Esophagus squamous epithelium (tissue), 5 donors: ENCODE measurements at regions not wholly inside any gene's neighbourhood (a gene's known extent, or its start where the extent isn't known, plus 50 kb on each side); places are given as distances from the start of the nearest gene placed in this dataset.

Experiments
- DNase-seq: peaks from one replicate; lab custom pipeline; 2025; lab: John Stamatoyannopoulos, UW
- H3K27ac ChIP-seq, 4 donors: fragments of 200-600 bp; sonication (generic); one replicate each; pipeline ENCODE4 v1.5.1; 2016 to 2019; ENCODE audit warnings: mild to moderate bottlenecking in 1 of 4
- H3K27me3 ChIP-seq, 4 donors: fragments of 200-600 bp; sonication (generic); 1 replicate in 3 of 4; 2 replicates in 1 of 4; pipeline versions ENCODE4 v1.5.1 to v1.6.0; 2017 to 2021; ENCODE audit warnings: antibody characterized with exemption in 1 of 4
- H3K36me3 ChIP-seq, 3 donors: fragments of 200-600 bp; sonication (generic); one replicate each; pipeline ENCODE4 v1.5.1; 2016 to 2019
- H3K4me1 ChIP-seq, 3 donors: fragments of 200-600 bp; sonication (generic); one replicate each; pipeline ENCODE4 v1.5.1; 2017 to 2019
- H3K4me3 ChIP-seq, 4 donors: fragments of 200-600 bp; sonication (generic); 1 replicate in 3 of 4; 2 replicates in 1 of 4; pipeline ENCODE4 v1.5.1; 2016 to 2019; ENCODE audit warnings: mild to moderate bottlenecking in 2 of 4, moderate library complexity in 1 of 4
- H3K9me3 ChIP-seq, 3 donors: fragments of 200-600 bp; sonication (generic); one replicate each; pipeline ENCODE4 v1.5.1; 2016 to 2019
- CTCF ChIP-seq, 6 experiments: fragments of 450-650 bp in 4 of 6; fragments of 200-600 bp in 2 of 6; sonication (generic) in 2 of 6; IDR thresholded peaks; one replicate each; pipeline ENCODE4 v1.5.1; 2016 to 2019; ENCODE audit warnings: antibody characterized with exemption in 6 of 6, mild to moderate bottlenecking in 4 of 6, moderate library complexity in 4 of 6
- POLR2A ChIP-seq, 4 donors: fragments of 450-650 bp; IDR thresholded peaks; one replicate each; pipeline ENCODE4 v1.6.1; 2017; ENCODE audit warnings: antibody characterized with exemption in 4 of 4, mild to moderate bottlenecking in 4 of 4, moderate library complexity in 3 of 4
- WGBS, 2 donors: methylation state at CpG; one replicate each; pipeline ENCODE4 v1.1.5; 2018; 5-methylcytosine and 5-hydroxymethylcytosine counted together
- intact Hi-C: fragments of 100-400 bp; cut with DNase I; formaldehyde crosslinking; loops from one replicate; pipeline ENCODE4 v1.15.0; 2022
- donor health status: DM: yes; HTN: yes; CAD: no.

DNA sequence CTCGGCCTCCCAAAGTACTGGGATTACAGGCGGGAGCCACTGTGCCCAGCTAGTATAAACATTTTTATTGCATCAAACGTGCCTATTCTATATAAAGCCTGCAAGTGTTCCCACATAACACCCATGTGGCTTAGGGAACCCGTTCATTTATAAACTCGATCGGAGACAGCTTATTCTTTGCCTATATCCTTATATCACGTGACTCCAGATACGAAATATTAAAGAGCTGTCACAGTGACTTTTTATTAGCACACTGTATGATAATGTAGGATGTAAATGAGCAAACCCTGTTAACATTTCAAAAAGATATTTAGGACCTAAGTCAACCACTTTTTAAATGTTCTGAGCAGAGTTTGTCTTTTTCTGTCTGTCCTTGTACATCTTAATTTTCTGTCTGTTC lies 642.9 kb upstream of the ADARB2 start:
- no peak for TF ChIP-seq CTCF (IDR thresholded peaks at IDR 0.05)
- TF ChIP-seq POLR2A (IDR thresholded peaks at IDR 0.05): no peak
- Histone ChIP-seq H3K9me3 (peaks cover 0 to 5% (median 0%) of the 10 kb centered on the region in 3 donors), H3K27ac (no peak overlapping the region), H3K4me3 (no peak overlapping the region), H3K27me3 (no peaks in the 10 kb centered on the region), H3K4me1 (no peaks in the 10 kb centered on the region), H3K36me3 (no peaks in the 10 kb centered on the region)
- no peak for DNase-seq
- WGBS, 2 donors: 76 to 77% methylated on average over 8 of the region's 8 CpGs
- intact Hi-C loops: no loop called here

DNA sequence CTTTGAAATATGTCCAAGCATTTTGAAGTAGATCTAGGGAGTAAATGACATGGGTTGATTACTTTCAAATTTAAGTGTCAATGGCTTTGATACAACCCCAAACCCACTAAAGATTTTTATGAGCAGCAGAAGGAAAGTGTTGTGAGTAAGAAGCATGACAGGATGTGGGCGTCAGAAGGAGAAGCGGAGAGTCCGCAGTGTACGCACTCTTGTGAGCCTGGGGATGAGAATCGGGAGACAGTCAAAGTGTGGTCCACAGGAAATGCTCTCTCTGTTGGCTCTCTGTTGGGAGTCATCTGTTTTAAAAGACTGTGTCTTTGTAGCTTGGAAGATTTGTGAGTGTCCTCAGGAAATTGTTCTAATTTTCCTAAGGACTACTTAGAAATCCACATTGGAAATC lies 629.8 kb upstream of the ADARB2 start:
- Histone ChIP-seq H3K27ac (no peak overlapping the region), H3K4me1 (no peaks in the 10 kb centered on the region), H3K36me3 (no peaks in the 10 kb centered on the region), H3K4me3 (no peak overlapping the region), H3K9me3 (peaks cover 0 to 9% (median 0%) of the 10 kb centered on the region in 3 donors), H3K27me3 (no peaks in the 10 kb centered on the region)
- intact Hi-C loops: no loop called here
- WGBS, 2 donors: 76 to 84% methylated on average over 5 of the region's 5 CpGs
- TF ChIP-seq POLR2A (IDR thresholded peaks at IDR 0.05): no peak
- TF ChIP-seq CTCF (IDR thresholded peaks at IDR 0.05): no peak
- DNase-seq: no peak

DNA sequence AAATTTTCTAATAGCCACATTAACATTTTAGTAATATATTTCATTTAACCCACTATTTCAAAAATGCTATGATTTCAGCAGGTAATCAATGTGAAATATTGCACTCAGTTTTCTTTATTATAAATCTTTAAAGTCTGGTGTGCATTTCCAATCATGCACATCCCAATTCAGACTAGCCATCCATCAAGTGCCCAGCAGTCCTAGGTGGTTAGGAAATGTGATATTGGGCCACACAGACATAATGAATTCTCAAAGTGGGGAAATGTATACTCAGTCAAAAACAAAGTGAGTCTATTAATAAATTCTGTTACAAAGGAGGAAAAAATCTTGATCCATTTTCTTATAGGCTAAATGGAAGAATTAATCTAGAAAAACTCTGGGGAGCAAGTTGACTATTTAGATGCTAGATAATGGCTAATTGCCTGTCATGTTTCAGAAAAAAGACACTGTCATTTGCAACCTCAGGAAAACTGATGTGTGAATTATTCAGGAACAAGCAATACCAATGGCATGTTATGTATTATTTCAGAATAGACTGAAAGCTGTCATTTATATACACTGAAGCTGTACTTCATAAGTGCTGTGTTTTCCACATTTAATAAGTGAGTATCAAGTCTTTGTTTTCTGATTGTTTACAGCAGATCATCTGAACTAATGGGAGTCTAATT lies 629.1 kb upstream of the ADARB2 start:
- no peaks in the 10 kb centered on the region for H3K27me3 ChIP-seq
- no peaks in the 10 kb centered on the region for H3K36me3 ChIP-seq
- H3K4me1 ChIP-seq: no peaks in the 10 kb centered on the region
- DNase-seq: no peak
- intact Hi-C loops: no loop called here
- TF ChIP-seq POLR2A (IDR thresholded peaks at IDR 0.05): no peak
- TF ChIP-seq CTCF (IDR thresholded peaks at IDR 0.05): no peak
- no peak overlapping the region for H3K27ac ChIP-seq
- no peak overlapping the region for H3K4me3 ChIP-seq
- H3K9me3 ChIP-seq: peaks cover 0 to 9% (median 0%) of the 10 kb centered on the region in 3 donors

- WGBS, 2 donors: 48 to 60% methylated on average over 6 to 7 of the region's 7 CpGs
- no peaks in the 10 kb centered on the region for H3K27me3 ChIP-seq
- no peak for TF ChIP-seq POLR2A (IDR thresholded peaks at IDR 0.05)
- TF ChIP-seq CTCF (IDR thresholded peaks at IDR 0.05): no peak
- no peaks in the 10 kb centered on the region for H3K36me3 ChIP-seq
- no peak for DNase-seq
- no peak overlapping the region for H3K4me3 ChIP-seq
- H3K27ac ChIP-seq: no peak overlapping the region
- no peaks in the 10 kb centered on the region for H3K9me3 ChIP-seq
- H3K4me1 ChIP-seq: no peaks in the 10 kb centered on the region
- intact Hi-C loops: no loop called here
These were observed 625.0 kb upstream of the ADARB2 start for GRCh38 chr10:2362331-2362730.

GRCh38 chr10:2358586-2358985 lies 621.3 kb upstream of the ADARB2 start:
- DNase-seq: no peak
- no peaks in the 10 kb centered on the region for H3K9me3 ChIP-seq
- WGBS, 2 donors: 87 to 88% methylated on average over 8 of the region's 9 CpGs
- no peak overlapping the region for H3K27ac ChIP-seq
- no peaks in the 10 kb centered on the region for H3K4me1 ChIP-seq
- no peaks in the 10 kb centered on the region for H3K27me3 ChIP-seq
- intact Hi-C loops: no loop called here
- no peak overlapping the region for H3K4me3 ChIP-seq
- no peak for TF ChIP-seq POLR2A (IDR thresholded peaks at IDR 0.05)
- no peak for TF ChIP-seq CTCF (IDR thresholded peaks at IDR 0.05)
- no peaks in the 10 kb centered on the region for H3K36me3 ChIP-seq
